HG03469 (cell line): ENCODE measurements at regions not wholly inside any gene's neighbourhood (a gene's known extent, or its start where the extent isn't known, plus 50 kb on each side); places are given as distances from the start of the nearest gene placed in this dataset.

Experiments used
- ATAC-seq: cut with Tn5 transposase; IDR thresholded peaks from one replicate; pipeline ENCODE4 v1.9.1; 2021; ENCODE audit warnings: mild to moderate bottlenecking, moderate library complexity, moderate number of reproducible peaks; ENCODE audit not compliant: unreplicated experiment

- ATAC-seq, result no peak
These were observed 242.1 kb downstream of the DLL1 start for GRCh38 chr6:170048615-170049256.

GRCh38 chr6:170047823-170048222, 243.1 kb downstream of the DLL1 start:
- ATAC-seq, result no peak

GRCh38 chr6:170046791-170047626, 243.9 kb downstream of the DLL1 start:
- no peak for ATAC-seq

GRCh38 chr6:170045981-170046667, 244.8 kb downstream of the DLL1 start:
- no peak for ATAC-seq

- no peak for ATAC-seq
These were observed 245.3 kb downstream of the DLL1 start for GRCh38 chr6:170045563-170045960.

GRCh38 chr6:170044836-170045562, 245.9 kb downstream of the DLL1 start:
- ATAC-seq, result no peak

GRCh38 chr6:170043881-170044790, 246.7 kb downstream of the DLL1 start:
- no peak for ATAC-seq

GRCh38 chr6:170043150-170043819, 247.6 kb downstream of the DLL1 start:
- no peak for ATAC-seq

- ATAC-seq, result no peak
These were observed 248.2 kb downstream of the DLL1 start for GRCh38 chr6:170042596-170043118.

GRCh38 chr6:170042123-170042522, 248.8 kb downstream of the DLL1 start:
- no peak for ATAC-seq

GRCh38 chr6:170041526-170041925, 249.4 kb downstream of the DLL1 start:
- no peak for ATAC-seq

GRCh38 chr6:170040906-170041305, 250.0 kb downstream of the DLL1 start:
- no peak for ATAC-seq

- no peak for ATAC-seq
These were observed 250.8 kb downstream of the DLL1 start for GRCh38 chr6:170040115-170040500.

GRCh38 chr6:170039156-170040114, 251.4 kb downstream of the DLL1 start:
- ATAC-seq, result no peak

GRCh38 chr6:170038708-170039107, 252.2 kb downstream of the DLL1 start:
- ATAC-seq, result no peak

- ATAC-seq, result no peak
These were observed 252.6 kb downstream of the DLL1 start for GRCh38 chr6:170038251-170038650.

- no peak for ATAC-seq
These were observed 253.2 kb downstream of the DLL1 start for GRCh38 chr6:170037541-170038250.

- ATAC-seq, result no peak
These were observed 254.0 kb downstream of the DLL1 start for GRCh38 chr6:170036916-170037315.
